AG04450 (cell line): ENCODE measurements at regions not wholly inside any gene's neighbourhood (a gene's known extent, or its start where the extent isn't known, plus 50 kb on each side); places are given as distances from the start of the nearest gene placed in this dataset.

Source experiments
- CTCF ChIA-PET: fragments of 300-600, 350-600 bp; formaldehyde crosslinking; extraction: SDS; loops from one replicate; lab custom pipeline; 2022; ENCODE audit warnings: antibody characterized with exemption, inconsistent platforms; lab: Charles Lee
- POLR2A ChIA-PET: fragments of 350-600 bp; formaldehyde crosslinking; extraction: SDS; loops from one replicate; lab custom pipeline; 2021; ENCODE audit warnings: antibody characterized with exemption, inconsistent platforms; lab: Yijun Ruan, JAX
- DNase-seq: peaks from one replicate; pipeline ENCODE4 v3.0.0-alpha.2; 2011; ENCODE audit warnings: low read depth, low spot score
- H3K27ac ChIP-seq: one replicate; pipeline ENCODE4 v1.5.1; 2012; ENCODE audit warnings: low read depth, low read length, control low read depth
- H3K27me3 ChIP-seq: one replicate; pipeline ENCODE4 v1.6.0; 2012; ENCODE audit warnings: low read length; ENCODE audit not compliant: control insufficient read depth, insufficient read depth
- H3K4me3 ChIP-seq: 2 replicates; pipeline ENCODE4 v1.5.1; 2011; ENCODE audit warnings: mild to moderate bottlenecking, low read depth, low read length, control low read depth
- H3K9me3 ChIP-seq: 2 replicates; pipeline ENCODE4 v1.5.1; 2012; ENCODE audit warnings: low read length; ENCODE audit not compliant: control insufficient read depth, insufficient read depth
- CTCF ChIP-seq: IDR thresholded peaks from 2 replicates; pipeline ENCODE4 v1.5.1; 2011; ENCODE audit warnings: low read depth, low read length, control low read depth, inconsistent platforms

DNA sequence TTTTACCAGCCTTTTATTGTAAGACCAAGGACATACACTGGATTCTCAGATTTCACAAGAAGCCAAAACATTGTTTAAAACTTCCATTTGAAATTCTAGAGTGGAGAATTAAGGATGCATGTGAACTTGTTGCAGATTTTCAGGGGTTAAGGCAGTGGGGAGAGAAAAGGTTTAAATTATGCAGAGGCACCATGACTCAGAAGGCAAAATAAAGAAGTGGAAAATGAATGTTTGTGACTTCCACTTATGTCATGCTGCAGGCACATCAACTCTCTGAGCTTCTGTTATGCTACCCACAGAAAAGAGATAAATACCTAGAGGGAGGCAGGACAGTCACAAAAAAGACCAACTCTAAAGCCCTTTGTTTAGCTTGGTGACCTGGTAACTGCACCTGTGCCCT is 84.4 kb upstream of the BET1 start:
- H3K27me3 ChIP-seq: no peaks in the 10 kb centered on the region
- POLR2A ChIA-PET: no interaction called here
- CTCF ChIA-PET: interaction anchor here (0.6 to 3.0 kb wide), 25 partner anchors 9 to 290 kb away, joined by 3 to 37 read pairs (median 5); no protein-coding TSS in a partner anchor
- no peak overlapping the region for H3K27ac ChIP-seq
- DNase-seq: no peak
- no peaks in the 10 kb centered on the region for H3K9me3 ChIP-seq
- H3K4me3 ChIP-seq: no peak overlapping the region
- no peak for TF ChIP-seq CTCF

DNA sequence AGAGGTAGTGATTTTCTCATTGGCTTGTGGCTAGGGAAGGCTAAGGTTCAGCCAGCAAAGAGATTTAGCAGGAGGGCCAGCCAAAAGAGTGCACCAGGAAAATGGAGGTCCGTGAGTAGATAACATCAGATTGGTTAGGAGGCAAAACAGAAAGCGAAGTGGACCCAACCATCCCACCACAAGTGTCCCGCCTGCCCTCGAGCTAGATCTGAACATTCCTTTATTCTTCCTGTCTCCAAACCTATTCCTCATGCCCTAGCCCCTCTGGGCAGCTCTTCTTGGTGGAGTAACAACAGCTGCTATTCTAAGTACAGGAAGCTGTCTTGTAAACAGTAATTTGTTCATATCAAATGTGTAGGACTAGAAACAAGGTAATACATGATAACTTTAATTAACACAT is 85.7 kb upstream of the BET1 start:
- Histone ChIP-seq H3K4me3 (no peak overlapping the region), H3K27ac (no peak overlapping the region), H3K9me3 (no peaks in the 10 kb centered on the region), H3K27me3 (no peaks in the 10 kb centered on the region)
- CTCF ChIA-PET: interaction anchor here (1.5 kb wide), 1 partner anchor 187 kb away, joined by 3 read pairs; no protein-coding TSS in a partner anchor
- no peak for TF ChIP-seq CTCF
- POLR2A ChIA-PET: no interaction called here
- DNase-seq: no peak

GRCh38 chr7:94092980-94093379 is 88.8 kb upstream of the BET1 start:
- Histone ChIP-seq H3K27ac (no peak overlapping the region), H3K4me3 (no peak overlapping the region), H3K27me3 (no peaks in the 10 kb centered on the region), H3K9me3 (no peaks in the 10 kb centered on the region)
- CTCF ChIA-PET: interaction anchor here (1.1 kb wide), 1 partner anchor 378 kb away, joined by 4 read pairs; no protein-coding TSS in a partner anchor
- POLR2A ChIA-PET: no interaction called here
- TF ChIP-seq CTCF: no peak
- DNase-seq: no peak

GRCh38 chr7:94094298-94094697 is 90.1 kb upstream of the BET1 start:
- ChIA-PET POLR2A (no interaction called here), CTCF (interaction anchor here (1.2 kb wide), 1 partner anchor 18 kb away, joined by 3 read pairs; no protein-coding TSS in a partner anchor)
- H3K27me3 ChIP-seq: no peaks in the 10 kb centered on the region

More at GRCh38 chr7:94094298-94094697, 90.1 kb upstream of the BET1 start:
- H3K9me3 ChIP-seq: no peaks in the 10 kb centered on the region
- H3K27ac ChIP-seq: no peak overlapping the region
- H3K4me3 ChIP-seq: no peak overlapping the region
- no peak for DNase-seq
- no peak for TF ChIP-seq CTCF
